A549 (cell line): ENCODE measurements at regions not wholly inside any gene's neighbourhood (a gene's known extent, or its start where the extent isn't known, plus 50 kb on each side); places are given as distances from the start of the nearest gene placed in this dataset.

Experiments used
- ATAC-seq, 2 experiments: fragments of 200-7000 bp in 1 of 2; fragments of >200 bp in 1 of 2; cut with Nextera tagmentation in 1 of 2; cut with Tn5 transposase in 1 of 2; 3 replicates each; pipeline versions ENCODE4 v1.8.0 to v1.9.1; 2018 to 2020; ENCODE audit warnings: mild to moderate bottlenecking in 1 of 2, moderate library complexity in 1 of 2
- CTCF ChIA-PET: fragments of 300-600 bp; sonication (Branson Sonifier 250); formaldehyde crosslinking; extraction: SDS; loops from one replicate; lab custom pipeline; 2021; ENCODE audit warnings: antibody characterized with exemption, inconsistent platforms; lab: Yijun Ruan, JAX
- POLR2A ChIA-PET: fragments of 350-600 bp; formaldehyde crosslinking; extraction: SDS; loops from one replicate; lab custom pipeline; 2021; ENCODE audit warnings: antibody characterized with exemption, inconsistent platforms; lab: Yijun Ruan, JAX
- DNase-seq, 2 experiments: peaks; one replicate each; pipeline versions ENCODE4 v3.0.0 to v3.0.0-alpha.2; 2011 to 2016; ENCODE audit warnings: low read depth in 1 of 2, low spot score in 1 of 2
- FAIRE-seq: peaks from 2 replicates; lab custom pipeline; 2011; peaks lifted over from hg19 to GRCh38; lab: Jason Lieb, UNC
- H3K27ac ChIP-seq, 2 experiments: fragments of >200 bp; sonication (Bioruptor Twin); formaldehyde crosslinking; 3 replicates each; pipeline ENCODE4 v1.5.1; 2016 to 2017
- H3K4me1 ChIP-seq: fragments of >200 bp; sonication (Bioruptor Twin); formaldehyde crosslinking; 3 replicates; pipeline ENCODE4 v1.6.1; 2016
- H3K4me2 ChIP-seq: fragments of >200 bp; sonication (Bioruptor Twin); formaldehyde crosslinking; 3 replicates; pipeline ENCODE4 v1.6.1; 2016
- H3K4me3 ChIP-seq: fragments of >200 bp; sonication (Bioruptor Twin); formaldehyde crosslinking; 3 replicates; pipeline ENCODE4 v1.5.1; 2016
- H3K9me3 ChIP-seq: fragments of >200 bp; sonication (Bioruptor Twin); formaldehyde crosslinking; 3 replicates; pipeline ENCODE4 v1.6.1; 2016
- CHD4 ChIP-seq: fragments of 200-600 bp; sonication (generic); IDR thresholded peaks from 2 replicates; pipeline ENCODE4 v1.6.1; 2016; ENCODE audit warnings: antibody characterized with exemption, mild to moderate bottlenecking, borderline replicate concordance
- E2F6 ChIP-seq: IDR thresholded peaks from 2 replicates; pipeline ENCODE4 v1.6.1; 2012; ENCODE audit warnings: low read depth, borderline replicate concordance
- EHMT2 ChIP-seq: fragments of 200-600 bp; sonication (generic); IDR thresholded peaks from 2 replicates; pipeline ENCODE4 v1.6.1; 2016; ENCODE audit warnings: antibody characterized with exemption, low read depth, mild to moderate bottlenecking, moderate library complexity
- ELK1 ChIP-seq: fragments of 150-350 bp; IDR thresholded peaks from 2 replicates; pipeline ENCODE4 v1.6.1; 2014; ENCODE audit warnings: low read depth, mild to moderate bottlenecking, low read length
- ESRRA ChIP-seq: fragments of 150-350 bp; IDR thresholded peaks from 2 replicates; pipeline ENCODE4 v1.6.1; 2014; ENCODE audit warnings: mild to moderate bottlenecking, low read length, borderline replicate concordance
- FOSL2 ChIP-seq, 2 experiments: fragments of 450-650 bp in 1 of 2; fragments of >200 bp in 1 of 2; sonication (Bioruptor Twin) in 1 of 2; formaldehyde crosslinking; IDR thresholded peaks; 2 replicates each; pipeline versions ENCODE4 v1.5.0 to v1.6.1; 2016 to 2020; ENCODE audit warnings: mild to moderate bottlenecking in 1 of 2, moderate library complexity in 1 of 2
- FOXS1 ChIP-seq: fragments of 250-450 bp; sonication (Bioruptor Pico); IDR thresholded peaks from 2 replicates; pipeline ENCODE4 v1.5.0; 2020; ENCODE audit warnings: mild to moderate bottlenecking, moderate library complexity
- HEYL ChIP-seq: fragments of 250-450 bp; sonication (Bioruptor Pico); IDR thresholded peaks from 2 replicates; pipeline ENCODE4 v1.8.0; 2021; ENCODE audit warnings: mild to moderate bottlenecking, moderate library complexity
- MAX ChIP-seq: IDR thresholded peaks from 2 replicates; pipeline ENCODE4 v1.6.1; 2012
- MAZ ChIP-seq: fragments of 150-350 bp; IDR thresholded peaks from 2 replicates; pipeline ENCODE4 v1.6.1; 2014; ENCODE audit warnings: antibody characterized with exemption, low read depth, low read length, borderline replicate concordance
- NFE2L2 ChIP-seq: fragments of 150-350 bp; conservative IDR thresholded peaks from 2 replicates; pipeline ENCODE4 v1.6.1; 2014; ENCODE audit warnings: low read length
- NR3C1 ChIP-seq: fragments of >200 bp; sonication (Bioruptor Twin); formaldehyde crosslinking; IDR thresholded peaks from 3 replicates; pipeline ENCODE4 v1.6.1; 2017
- POLR2AphosphoS2 ChIP-seq: conservative IDR thresholded peaks from 2 replicates; pipeline ENCODE4 v1.6.1; 2012; ENCODE audit warnings: low read length, improper control_type of control experiment, inconsistent platforms
- RAD21 ChIP-seq, 2 experiments: fragments of >200 bp in 1 of 2; sonication (Bioruptor Twin) in 1 of 2; formaldehyde crosslinking in 1 of 2; IDR thresholded peaks in 1 of 2; conservative IDR thresholded peaks in 1 of 2; 2 replicates in 1 of 2; 3 replicates in 1 of 2; pipeline ENCODE4 v1.6.1; 2012 to 2018; ENCODE audit warnings: inconsistent platforms in 1 of 2
- RFX5 ChIP-seq: fragments of 450-650 bp; IDR thresholded peaks from 2 replicates; pipeline ENCODE4 v1.7.1; 2014; ENCODE audit warnings: antibody characterized with exemption, mild to moderate bottlenecking, moderate library complexity
- SMC3 ChIP-seq: fragments of >200 bp; sonication (Bioruptor Twin); formaldehyde crosslinking; IDR thresholded peaks from 3 replicates; pipeline ENCODE4 v1.6.1; 2018; ENCODE audit warnings: inconsistent platforms
- SREBF2 ChIP-seq: fragments of 450-650 bp; IDR thresholded peaks from 2 replicates; pipeline ENCODE4 v1.6.1; 2014; ENCODE audit warnings: mild to moderate bottlenecking, moderate library complexity
- WGBS: methylation state at CpG from one replicate; pipeline ENCODE4 v1.1.6; 2017; ENCODE audit errors: missing lambda C conversion rate; 5-methylcytosine and 5-hydroxymethylcytosine counted together
- TF ChIP-seq, protein P1 (sequence below): fragments of 250-450 bp; sonication (Bioruptor Pico); IDR thresholded peaks from 2 replicates; pipeline ENCODE4 v1.5.0; 2021; ENCODE audit warnings: mild to moderate bottlenecking, moderate library complexity, borderline replicate concordance
- TF ChIP-seq, protein P2 (sequence below): fragments of 200-600 bp; sonication (generic); IDR thresholded peaks from 2 replicates; pipeline ENCODE4 v1.6.1; 2016; ENCODE audit warnings: antibody characterized with exemption, mild to moderate bottlenecking, moderate library complexity

DNA sequence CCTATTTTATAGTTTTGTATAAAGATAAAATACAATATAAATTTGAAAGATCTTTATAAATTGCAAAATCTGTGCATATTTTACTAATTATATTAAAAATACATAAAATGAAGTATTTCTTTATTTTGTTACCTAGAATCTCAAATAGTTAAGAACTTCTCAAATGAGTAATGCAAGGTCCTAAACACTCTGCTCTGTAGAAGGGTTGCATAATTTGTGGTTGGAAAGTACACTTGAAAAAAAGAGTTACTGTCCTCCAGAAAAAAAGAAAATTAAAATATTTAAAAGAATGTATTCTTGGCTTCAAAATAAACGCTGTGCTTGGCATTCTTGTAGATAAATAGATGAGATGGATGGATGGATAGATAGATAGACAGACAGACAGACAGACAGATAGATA lies 428.8 kb upstream of the CDH6 start (continued):
- TF ChIP-seq CHD4 (no peak), MAZ (no peak)
- TF ChIP-seq, all 56 proteins: peak for 0

DNA sequence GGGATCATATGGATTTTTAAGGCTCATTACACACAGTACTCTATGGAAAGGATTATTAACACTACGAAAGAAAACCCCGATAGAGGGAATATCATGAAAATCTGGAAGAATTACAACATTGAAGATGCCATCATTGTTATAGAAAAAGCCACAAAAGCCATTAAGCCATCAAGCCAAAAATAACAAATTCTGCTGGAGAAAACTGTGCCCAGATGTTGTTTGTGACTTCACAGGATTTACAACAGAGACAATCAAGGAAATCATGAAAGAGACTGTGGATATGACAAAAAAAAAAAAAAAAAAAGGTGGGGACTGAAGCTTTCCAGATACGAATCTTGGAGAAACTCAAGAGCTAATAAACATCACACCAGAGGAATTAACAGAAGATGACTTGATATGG lies 433.8 kb upstream of the CDH6 start:
- POLR2A ChIA-PET: no interaction called here
- CTCF ChIA-PET: no interaction called here
- 62% methylated on average over 3 of the region's 3 CpGs for WGBS
- no peak for FAIRE-seq
- ATAC-seq: no peak
- Histone ChIP-seq H3K4me3 (no peak overlapping the region), H3K27ac (no peak overlapping the region), H3K9me3 (no peaks in the 10 kb centered on the region), H3K4me1 (no peaks in the 10 kb centered on the region), H3K4me2 (no peak overlapping the region)
- DNase-seq: no peak
- TF ChIP-seq POLR2AphosphoS2: no peak

DNA sequence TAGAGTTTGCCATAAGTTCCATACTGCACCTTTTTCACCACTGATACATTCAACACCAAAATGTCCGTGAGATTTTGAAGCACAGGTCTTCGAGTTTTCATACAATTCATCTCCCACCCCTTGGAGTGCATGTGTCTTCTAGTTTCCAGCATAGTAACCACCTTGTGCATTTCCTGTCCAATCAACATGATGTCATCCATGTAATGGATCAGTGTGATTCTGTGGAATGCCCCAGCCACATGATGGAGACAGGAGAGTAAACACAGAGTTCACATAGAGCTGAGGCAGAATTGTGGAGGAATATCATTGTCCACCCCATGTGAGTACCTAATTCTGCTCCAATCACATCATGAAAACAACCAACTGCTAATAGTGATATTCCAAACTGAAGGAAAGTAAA lies 441.5 kb upstream of the CDH6 start:
- H3K4me3 ChIP-seq: no peak overlapping the region
- no peaks in the 10 kb centered on the region for H3K4me1 ChIP-seq
- H3K9me3 ChIP-seq: peaks cover 4% of the 10 kb centered on the region; the same call in 1 of the 3 replicates
- 3% methylated on average over 2 of the region's 2 CpGs for WGBS
- ATAC-seq (no peak), FAIRE-seq (no peak), DNase-seq (no peak)
- TF ChIP-seq POLR2AphosphoS2: no peak
- no peak for TF ChIP-seq FOXS1 (CRISPR knock-in tag)
- no peak for TF ChIP-seq E2F6
- TF ChIP-seq, protein P1, sequence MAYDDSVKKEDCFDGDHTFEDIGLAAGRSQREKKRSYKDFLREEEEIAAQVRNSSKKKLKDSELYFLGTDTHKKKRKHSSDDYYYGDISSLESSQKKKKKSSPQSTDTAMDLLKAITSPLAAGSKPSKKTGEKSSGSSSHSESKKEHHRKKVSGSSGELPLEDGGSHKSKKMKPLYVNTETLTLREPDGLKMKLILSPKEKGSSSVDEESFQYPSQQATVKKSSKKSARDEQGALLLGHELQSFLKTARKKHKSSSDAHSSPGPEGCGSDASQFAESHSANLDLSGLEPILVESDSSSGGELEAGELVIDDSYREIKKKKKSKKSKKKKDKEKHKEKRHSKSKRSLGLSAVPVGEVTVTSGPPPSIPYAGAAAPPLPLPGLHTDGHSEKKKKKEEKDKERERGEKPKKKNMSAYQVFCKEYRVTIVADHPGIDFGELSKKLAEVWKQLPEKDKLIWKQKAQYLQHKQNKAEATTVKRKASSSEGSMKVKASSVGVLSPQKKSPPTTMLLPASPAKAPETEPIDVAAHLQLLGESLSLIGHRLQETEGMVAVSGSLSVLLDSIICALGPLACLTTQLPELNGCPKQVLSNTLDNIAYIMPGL (CRISPR knock-in tag): no peak
- TF ChIP-seq SREBF2: no peak
- TF ChIP-seq ELK1: no peak
- TF ChIP-seq NFE2L2: no peak
- no peak for TF ChIP-seq RAD21 (conservative IDR thresholded peaks at IDR 0.05 in 1 of 2, IDR thresholded peaks at IDR 0.05 in 1 of 2)
- TF ChIP-seq FOSL2 (IDR thresholded peaks at IDR 0.05): no peak
- no peak for TF ChIP-seq FOSL2 (CRISPR knock-in tag; IDR thresholded peaks at IDR 0.05)
- TF ChIP-seq MAX: no peak
- TF ChIP-seq SMC3: no peak
- TF ChIP-seq CHD4: no peak
- TF ChIP-seq HEYL (CRISPR knock-in tag): no peak
- TF ChIP-seq NR3C1: no peak
- H3K4me2 ChIP-seq: no peak overlapping the region
- H3K27ac ChIP-seq: no peak overlapping the region
- ChIA-PET CTCF (no interaction called here), POLR2A (no interaction called here)

DNA sequence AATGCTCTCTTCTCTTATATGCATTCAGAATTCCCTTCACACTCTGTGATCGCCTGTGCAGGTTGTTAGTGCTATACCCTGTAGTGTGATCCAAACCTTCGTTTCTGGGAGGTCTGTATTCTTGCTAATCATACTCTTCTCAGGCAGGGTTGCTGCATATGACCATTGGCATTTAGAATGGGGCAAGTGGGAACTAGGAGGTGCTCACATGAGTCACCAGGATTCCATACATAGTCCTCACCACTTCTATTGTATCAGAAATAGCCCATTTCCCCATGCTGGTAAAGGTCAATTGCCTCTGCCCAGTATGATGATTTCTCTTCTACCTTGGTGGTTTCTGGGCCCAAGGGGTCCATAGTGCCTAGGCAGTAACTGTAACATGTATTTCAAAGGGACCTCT lies 443.5 kb upstream of the CDH6 start:
- FAIRE-seq: no peak
- DNase-seq: no peak
- TF ChIP-seq ESRRA (no peak), RFX5 (no peak), EHMT2 (no peak), SREBF2 (no peak), FOXS1 (CRISPR knock-in tag) (no peak), RAD21 (conservative IDR thresholded peaks at IDR 0.05 in 1 of 2, IDR thresholded peaks at IDR 0.05 in 1 of 2) (no peak), NFE2L2 (no peak)
- TF ChIP-seq, protein P2, sequence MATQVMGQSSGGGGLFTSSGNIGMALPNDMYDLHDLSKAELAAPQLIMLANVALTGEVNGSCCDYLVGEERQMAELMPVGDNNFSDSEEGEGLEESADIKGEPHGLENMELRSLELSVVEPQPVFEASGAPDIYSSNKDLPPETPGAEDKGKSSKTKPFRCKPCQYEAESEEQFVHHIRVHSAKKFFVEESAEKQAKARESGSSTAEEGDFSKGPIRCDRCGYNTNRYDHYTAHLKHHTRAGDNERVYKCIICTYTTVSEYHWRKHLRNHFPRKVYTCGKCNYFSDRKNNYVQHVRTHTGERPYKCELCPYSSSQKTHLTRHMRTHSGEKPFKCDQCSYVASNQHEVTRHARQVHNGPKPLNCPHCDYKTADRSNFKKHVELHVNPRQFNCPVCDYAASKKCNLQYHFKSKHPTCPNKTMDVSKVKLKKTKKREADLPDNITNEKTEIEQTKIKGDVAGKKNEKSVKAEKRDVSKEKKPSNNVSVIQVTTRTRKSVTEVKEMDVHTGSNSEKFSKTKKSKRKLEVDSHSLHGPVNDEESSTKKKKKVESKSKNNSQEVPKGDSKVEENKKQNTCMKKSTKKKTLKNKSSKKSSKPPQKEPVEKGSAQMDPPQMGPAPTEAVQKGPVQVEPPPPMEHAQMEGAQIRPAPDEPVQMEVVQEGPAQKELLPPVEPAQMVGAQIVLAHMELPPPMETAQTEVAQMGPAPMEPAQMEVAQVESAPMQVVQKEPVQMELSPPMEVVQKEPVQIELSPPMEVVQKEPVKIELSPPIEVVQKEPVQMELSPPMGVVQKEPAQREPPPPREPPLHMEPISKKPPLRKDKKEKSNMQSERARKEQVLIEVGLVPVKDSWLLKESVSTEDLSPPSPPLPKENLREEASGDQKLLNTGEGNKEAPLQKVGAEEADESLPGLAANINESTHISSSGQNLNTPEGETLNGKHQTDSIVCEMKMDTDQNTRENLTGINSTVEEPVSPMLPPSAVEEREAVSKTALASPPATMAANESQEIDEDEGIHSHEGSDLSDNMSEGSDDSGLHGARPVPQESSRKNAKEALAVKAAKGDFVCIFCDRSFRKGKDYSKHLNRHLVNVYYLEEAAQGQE: no peak
- no peak for ATAC-seq
- WGBS: 18% methylated on average over 2 of the region's 2 CpGs
- no peak overlapping the region for H3K4me3 ChIP-seq
- peaks cover 4% of the 10 kb centered on the region; the same call in 1 of the 3 replicates for H3K9me3 ChIP-seq
- no peaks in the 10 kb centered on the region for H3K4me1 ChIP-seq
- CTCF ChIA-PET: interaction anchor here (1.2 kb wide), 1 partner anchor 9 kb away, joined by 3 read pairs; no protein-coding TSS in a partner anchor
- no peak overlapping the region for H3K27ac ChIP-seq
- H3K4me2 ChIP-seq: no peak overlapping the region
- POLR2A ChIA-PET: no interaction called here
